Fibroblast of skin of right biceps (primary cell): ENCODE measurements at regions not wholly inside any gene's neighbourhood (a gene's known extent, or its start where the extent isn't known, plus 50 kb on each side); places are given as distances from the start of the nearest gene placed in this dataset.
"Not testable (repeated sequence)": the region's sequence is repeated elsewhere in the genome, so short reads cannot be mapped to it uniquely, and the experiment has no call there.

Source experiments
- DNase-seq: peaks from one replicate; pipeline ENCODE4 v3.0.0-alpha.2; 2013

DNA sequence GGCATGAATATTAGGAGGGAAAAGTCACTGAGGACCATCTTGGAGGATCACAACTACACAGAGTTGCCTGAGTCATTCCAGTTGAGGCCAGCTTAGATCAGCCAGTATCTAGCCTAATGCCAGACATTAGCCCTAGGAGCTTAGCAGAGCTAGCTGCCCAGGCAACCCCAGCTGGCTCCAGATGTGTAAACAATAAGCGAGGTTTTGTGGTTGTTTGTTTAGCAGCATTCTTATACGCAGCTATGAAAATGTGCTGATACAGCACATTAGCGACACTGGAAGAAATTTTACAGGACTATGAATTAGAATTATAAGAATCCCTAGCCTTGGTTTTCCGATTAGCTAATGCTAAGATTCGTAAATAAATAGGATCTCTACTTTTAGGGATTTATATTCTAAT, 59.3 kb downstream of the BTBD3 start:
- no peak for DNase-seq

DNA sequence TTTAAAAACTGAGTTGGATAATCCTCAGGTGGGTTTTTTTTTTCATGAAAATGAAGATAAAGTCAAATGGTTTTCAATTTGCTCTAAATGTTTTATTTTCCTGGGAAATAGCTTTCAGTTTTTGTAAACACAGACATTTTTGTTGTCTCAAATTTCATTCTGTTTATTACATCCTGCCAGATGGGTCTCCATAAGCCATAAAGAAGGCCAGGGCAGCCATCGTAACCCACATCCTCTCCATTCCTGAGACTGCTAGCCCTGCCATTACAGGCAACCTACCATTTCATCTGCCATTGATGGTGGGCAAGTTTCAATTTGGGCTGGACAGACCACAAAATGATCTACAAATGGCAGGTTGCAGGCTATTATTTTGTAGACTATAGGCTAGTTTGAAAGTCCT, 60.8 kb downstream of the BTBD3 start:
- DNase-seq = no peak

DNA sequence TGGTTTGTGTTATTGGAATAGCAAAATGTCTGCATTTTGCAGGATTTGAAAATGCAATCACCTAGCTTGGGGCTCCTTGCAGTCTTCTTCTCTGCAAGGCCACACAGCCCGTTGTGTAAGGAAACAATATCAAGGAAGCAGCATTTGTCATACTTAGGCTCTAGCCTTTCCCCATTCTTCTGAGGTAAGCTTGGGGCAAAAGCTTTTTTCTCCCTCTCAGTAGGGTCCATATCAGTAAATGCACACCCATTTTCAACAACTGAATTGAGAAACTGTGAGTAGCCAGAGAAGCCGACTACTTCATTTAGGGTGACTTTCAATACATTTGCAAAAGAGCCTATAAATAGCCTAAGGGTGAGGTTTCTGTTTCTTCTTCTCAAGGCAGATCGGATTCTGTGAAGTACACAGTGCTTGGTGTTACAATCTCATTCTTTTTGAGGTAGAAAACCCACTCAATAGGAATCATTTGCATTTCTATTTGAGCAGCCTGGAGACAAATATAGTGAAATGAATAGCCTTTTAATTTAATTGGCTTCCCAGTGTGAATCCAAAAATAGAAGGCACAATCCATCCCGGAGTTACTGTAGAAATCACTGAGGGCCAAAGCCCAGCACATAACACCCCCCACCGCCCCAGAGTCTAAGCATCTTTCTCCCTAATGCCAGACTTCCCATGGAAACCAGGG, 61.8 kb downstream of the BTBD3 start:
- DNase-seq = no peak

DNA sequence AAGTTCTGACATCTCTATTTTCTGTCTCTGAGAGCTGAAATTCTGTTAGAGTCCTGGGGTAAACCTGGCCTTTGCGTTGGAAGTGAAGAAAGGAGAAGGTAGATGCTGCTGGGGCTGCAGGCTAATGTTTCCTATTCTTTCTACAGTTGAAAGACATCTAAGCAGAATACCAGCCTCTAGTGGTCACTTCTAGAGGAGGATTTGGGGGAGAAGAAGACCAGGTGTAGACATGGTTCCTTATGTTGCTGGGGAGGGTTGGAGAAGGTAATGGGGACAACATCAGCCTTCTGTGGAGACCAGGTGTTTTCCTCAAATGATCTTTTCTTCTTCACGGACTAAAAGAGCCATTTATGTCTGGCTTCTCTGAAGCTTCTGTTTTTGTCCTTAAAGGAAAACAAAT, 62.6 kb downstream of the BTBD3 start:
- no peak for DNase-seq

DNA sequence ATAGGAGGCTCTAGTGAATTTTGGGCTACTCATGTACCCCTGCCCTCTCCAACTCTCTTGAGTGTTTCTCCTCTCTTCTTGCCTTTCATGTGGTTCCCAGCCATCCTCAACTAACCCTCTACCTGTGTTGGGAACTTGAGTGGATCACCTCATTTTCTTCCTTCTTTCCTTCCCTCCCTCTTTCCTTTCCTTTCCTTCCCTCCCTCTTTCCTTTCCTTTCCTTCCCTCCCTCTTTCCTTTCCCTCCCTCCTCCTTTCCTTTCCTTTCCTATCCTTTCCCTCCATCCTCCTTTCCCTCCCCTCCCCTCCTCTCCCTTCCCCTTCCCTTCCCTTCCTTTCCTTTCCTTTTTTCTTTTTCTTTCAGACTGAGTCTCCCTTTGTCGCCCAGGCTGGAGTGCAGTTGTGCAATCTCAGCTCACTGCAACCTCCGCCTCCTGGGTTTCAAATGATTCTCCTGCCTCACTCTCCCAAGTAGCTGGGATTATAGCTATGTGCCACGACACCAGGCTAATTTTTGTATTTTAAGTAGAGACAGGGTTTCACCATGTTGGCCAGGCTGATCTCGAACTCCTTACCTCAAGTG, 63.8 kb downstream of the BTBD3 start:
- DNase-seq = no peak

DNA sequence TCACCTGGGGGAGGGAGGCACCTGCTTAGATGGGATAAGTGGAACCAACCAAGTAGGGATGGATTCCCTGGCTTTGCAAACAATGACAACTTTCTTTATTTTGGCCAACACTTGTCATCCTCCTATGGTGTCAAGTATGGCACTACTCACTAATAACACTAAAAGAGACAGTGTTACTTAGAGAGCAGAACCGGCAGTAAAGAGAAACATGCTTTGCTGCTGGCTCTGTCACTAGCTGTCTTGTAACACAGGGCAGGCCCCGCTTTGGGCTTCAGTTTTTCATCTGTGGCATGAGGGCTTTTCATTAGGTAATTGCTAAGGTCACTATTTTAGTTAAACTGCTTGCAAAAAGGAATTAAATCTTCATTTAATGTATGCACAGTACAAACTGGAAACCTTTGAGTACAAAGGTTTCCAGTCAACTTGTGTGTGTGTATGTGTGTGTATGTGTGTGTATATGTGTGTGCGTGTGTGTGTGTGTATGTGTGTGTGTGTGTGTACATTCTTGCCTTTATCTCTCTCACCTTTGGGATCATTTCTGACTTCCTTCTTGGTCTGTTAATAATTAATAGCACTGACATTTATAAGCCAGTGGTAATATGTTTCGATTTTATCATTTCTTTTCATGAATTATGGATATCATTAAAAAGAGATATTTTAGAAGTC, 64.7 kb downstream of the BTBD3 start:
- DNase-seq = no peak

DNA sequence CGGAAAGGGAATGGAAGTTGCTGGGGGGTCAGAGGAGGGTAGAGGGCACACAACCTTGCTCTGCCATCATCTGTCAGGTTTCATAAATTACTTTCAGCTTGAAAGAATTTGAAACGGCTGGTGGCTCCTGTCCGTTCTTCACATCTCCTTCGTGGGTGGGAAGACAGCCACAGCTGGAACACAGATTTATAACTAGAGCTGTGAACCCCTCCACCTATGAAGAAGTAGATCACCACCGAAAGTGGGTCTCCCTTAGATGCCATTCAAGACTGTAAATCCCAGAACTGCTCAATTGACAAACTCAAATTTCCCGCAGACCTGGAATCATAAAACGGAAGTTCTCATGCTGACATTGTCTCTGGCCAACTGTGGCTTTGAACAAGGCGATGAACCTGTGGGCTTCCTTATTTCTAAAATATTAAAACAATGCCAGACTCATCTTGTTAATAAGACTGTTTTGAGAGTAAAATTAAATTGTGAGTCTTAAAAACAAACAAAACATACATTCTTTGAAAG, 65.3 kb downstream of the BTBD3 start:
- DNase-seq = no peak

DNA sequence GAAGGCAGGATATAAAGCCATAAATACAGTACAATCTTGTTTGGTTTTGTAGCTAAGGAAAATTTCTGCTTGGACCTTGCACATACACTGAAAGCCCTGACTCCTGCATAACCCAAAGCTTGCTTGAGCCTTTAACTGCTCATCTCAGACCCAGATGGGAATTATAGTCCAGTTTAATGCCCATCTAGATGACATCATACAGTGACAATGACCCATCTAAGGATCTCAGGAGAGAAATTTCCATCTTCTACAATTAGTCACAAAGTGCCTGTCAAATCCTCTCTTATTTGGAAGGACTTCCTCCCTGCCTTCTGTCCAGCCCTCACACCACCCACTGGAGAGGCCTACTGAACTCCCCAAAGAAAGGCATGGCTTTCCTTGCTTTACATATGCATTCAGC, 69.3 kb downstream of the BTBD3 start:
- no peak for DNase-seq

DNA sequence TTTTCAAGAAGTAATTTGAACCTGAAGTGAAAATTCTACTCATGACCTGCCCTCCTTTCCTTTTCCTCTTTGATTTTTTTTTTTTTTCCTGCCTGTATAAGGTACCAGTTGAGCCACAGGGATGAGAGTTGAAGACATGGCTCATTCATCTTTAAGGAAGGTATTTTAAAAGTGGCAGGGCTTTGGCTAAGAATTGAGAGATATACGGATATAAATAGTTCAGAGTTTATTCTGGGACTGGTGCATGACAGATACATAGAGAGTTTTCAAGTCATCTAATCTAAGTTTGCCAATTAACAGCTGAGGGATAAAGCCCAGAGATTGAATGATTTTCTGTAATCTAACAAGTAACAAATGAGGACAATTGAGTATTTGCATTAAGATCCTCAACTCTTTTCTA, 69.8 kb downstream of the BTBD3 start:
- no peak for DNase-seq

DNA sequence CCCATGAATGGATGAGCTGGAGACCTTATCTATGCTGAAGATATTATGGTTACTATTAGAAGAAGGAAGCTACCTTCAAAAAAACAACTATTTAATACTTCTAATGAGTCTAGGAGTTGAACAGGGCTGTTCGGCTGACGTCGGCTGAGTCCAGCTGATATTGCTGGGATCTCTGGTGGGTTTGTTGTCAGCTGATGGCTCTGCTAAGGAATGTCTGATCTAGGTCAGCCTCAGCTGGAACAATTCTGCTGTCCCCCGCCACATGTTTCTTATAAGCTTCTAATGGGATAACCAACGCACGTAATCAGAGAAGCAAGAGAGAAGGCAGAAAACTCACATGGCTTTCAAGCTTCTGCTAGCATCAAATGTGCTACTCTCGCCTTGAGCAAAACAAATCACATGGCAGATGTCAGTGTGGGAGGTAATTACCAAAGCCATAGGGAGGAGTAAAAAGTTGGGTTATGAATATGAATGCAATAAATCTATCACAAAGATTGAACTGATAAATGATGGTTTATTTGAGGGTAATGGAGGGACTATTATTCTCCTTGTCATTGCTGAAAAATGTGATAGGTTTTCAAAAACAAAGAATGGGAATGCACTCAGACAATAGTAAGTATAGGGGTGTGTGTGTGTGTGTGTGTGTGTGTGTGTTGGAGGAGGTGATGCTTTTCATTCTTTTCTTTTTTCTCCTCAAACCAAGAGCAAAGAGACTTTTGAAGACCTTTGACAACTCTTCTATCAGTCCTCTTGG, 71.5 kb downstream of the BTBD3 start:
- DNase-seq = no peak

DNA sequence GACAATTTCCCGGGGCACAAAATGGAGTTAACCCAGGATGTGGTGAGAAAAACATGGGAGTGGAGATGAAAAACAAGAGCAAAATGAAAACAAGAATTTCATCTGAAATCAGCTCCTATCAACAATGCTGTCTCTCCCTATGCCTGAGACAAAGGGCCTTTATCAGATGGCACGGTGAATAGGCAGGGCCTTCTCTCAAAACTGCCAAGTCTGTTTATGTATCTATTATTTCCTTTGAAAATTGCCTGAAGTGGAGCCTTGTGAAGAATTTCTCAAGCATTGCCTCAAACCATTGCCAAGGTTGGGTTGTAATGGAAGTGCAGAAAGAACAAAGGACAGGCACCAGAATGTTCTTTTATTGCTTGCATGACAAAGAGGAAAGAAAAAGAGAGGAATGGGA, 74.7 kb downstream of the BTBD3 start:
- no peak for DNase-seq

DNA sequence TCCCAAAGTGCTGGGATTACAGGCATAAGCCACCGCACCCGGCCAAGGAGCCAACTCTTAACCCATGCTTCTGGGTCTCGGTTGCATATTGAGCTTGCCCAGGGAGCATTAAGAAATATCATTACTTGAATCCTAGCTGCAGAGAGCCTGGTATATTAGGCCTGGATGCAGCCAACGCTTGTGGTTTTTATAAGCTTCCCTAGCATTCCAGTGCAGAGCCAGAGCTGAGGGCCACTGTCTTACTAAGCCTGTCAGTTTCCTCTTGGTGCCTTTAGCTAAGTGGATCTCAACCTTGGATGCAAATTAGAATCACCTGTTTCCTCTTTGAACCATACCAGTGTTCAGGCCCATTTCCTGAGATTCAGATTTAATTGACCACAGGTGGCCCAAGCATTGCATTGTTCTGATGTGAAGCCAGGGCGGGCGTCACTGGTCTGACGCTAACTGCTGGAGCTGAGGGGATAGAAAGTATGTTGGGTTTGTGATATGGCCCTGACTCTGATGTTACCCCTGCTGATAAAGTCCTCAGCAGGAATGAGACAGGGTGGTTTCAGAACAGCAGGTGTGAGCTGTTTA, 76.3 kb downstream of the BTBD3 start:
- peak; percentile 71 for DNase-seq

DNA sequence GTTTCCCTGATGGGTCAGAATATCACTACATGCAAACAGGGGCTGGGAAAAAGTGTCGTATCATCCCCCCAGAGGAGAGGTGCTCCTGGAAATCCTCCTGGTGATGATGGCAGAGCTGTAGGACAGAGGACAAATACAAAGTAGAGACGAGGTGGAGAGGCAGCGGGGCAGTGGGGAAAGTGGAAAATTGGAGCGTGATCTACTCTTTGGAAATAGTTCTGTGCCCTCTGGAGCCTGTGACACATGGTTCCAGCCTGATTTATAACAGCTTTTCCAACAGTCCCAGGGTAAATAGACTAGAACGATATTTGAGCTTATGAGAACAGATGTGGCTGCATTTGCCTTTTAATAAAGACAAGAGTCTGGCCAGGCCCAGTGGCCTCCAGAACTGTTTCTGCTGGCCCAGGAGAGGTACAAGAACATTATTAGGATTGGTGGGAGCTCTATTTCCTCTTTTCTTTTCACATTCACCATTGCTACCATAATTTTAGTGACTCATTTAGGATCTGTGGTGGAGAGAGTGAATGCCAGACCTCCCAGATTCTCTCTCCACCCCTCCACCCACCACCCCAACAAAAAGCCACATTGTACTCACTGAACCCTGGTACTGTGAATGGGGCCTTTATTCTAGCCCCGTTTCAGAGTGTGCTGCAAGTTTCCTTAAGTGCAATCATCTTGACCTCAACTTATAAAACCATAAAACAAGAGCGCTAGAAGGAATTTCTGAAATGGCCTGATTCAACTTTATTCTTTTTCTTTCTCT, 78.3 kb downstream of the BTBD3 start:
- peak; percentile 39 for DNase-seq

DNA sequence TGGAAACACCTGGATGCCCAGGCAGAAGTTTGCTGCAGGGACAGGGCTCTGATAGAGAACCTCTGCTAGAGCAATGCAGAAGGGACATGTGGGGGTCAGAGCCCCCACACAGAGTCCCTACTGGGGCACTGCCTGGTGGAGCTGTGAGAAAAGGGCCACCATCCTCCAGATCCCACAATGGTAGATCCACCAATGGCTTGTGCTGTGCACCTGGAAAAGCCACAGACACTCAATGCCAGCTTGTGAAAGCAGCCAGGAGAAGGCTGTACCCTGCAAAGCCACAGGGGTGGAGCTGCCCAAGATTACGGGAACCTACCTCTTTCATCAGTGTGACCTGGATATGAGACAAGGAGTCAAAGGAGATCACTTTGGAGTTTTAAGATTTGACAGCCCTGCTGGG, 87.1 kb downstream of the BTBD3 start:
- DNase-seq = not testable (repeated sequence)

DNA sequence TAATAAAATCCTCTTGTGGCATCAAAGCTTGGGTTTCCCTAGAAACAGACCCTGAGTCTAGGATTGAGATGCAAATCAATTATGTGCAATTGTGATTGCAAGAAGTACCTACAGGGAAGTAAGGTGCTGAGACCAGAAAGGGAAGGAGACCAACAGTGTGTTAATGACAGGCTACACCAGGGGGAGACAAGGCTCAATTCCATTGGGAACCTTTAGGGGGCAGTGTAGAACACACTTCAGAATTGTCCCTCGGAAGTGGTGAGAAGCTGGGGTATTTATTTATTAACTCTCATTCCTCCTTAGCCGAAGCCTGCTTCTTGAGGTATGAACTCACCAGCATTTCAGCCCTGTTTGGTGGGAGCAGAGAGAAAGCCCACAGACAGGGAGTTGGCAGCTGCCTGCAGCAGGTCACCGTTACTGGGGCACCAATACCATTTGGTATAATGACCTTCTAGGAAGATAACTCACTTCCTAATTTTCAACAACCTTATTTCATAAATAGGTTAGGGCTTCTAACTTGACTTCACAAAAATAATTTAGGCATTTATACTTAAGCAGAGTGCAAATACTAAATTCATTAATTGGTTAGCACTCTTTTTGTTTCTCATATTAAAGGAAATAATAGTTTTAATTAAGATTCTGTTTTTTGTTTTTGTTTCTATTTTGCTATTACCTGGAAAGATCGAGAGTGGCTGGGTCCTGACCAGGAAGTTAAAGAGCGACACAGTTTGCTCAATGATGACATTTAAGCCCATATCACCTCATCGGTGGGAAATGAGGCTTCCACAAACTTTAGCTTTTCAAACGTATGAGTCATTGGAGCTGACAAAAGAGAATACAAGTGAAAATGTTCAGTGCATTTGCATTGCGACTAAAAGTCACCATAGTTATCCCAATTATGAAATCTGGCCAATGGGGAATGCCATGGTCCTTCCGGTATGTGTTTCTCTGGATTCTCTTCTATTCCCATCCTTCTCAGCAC, 94.8 kb downstream of the BTBD3 start:
- DNase-seq = peak; percentile 51

DNA sequence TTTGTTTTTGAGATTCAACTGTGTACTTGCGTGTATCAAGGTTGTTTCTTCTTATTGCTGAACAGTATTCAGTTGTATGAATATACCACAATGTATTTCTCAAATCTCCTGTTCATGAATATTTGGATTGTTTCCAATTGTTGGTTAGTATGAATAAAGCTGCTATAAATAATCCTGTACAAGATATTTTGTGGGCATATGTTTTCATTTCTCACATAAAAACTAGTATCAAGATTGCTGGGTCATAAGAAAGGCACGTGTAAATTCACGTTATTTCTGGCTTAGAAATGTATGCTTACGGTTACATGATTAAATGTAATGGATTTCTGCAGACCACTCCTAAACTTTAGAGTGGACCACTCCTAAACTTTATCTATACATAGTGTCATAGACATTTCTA, 96.6 kb downstream of the BTBD3 start:
- DNase-seq = peak; percentile 68

DNA sequence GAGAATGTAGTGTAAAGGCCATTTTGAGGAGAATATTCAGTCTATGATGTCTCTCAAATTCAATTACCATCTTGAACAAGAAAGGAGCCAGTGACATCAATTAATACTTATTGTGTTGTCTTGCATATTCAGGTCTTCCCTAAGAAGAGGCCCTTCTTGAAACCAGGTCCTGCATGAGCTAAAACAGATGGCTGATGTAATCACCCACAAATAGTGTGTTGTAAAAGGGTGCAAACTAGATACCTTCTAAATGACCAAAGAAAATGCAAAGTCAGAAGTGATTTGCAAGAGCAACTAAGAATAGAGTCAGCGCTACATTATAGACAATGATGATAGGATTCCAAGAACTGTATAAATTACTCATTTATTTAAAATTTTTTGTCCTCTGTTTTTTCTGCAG, 97.0 kb downstream of the BTBD3 start:
- peak; percentile 43 for DNase-seq

DNA sequence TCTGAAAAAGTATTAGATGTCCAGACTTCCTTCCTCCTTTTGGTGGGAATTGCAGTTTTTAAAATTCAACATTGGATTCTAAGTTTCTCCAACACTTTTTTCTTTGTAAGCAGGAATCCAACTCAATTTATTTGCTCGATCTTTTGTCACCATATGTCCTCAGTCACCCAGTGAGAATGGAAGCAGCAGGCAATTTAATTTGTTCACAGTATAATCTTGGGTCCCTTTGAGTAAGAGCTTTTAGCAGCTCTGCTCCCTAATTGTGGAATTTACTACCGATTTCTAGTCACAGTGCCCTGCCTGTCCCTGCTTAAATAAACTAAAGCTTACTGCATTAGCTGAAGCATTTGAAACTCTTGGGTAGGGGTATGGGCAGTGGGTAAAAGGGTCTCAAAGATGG, 98.6 kb downstream of the BTBD3 start:
- DNase-seq = no peak

DNA sequence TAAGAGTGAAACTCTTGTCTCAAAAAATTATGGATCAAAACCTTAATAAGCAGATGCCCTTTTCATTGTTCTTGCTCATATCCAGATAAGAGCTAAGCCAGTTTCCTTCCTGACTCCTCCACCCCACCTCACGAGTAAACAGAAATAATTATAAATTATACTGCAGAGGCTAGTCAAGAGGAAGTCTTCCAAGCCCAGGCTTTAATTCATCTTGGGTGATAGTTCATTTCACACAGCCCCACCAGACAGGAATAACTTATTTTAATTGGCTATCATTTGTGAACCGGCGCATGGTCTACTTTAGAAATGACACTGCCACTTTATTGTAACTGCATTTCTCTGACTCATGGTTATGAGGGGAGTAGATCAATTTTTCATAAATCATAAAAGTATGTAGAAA, 102.0 kb downstream of the BTBD3 start:
- DNase-seq = no peak

DNA sequence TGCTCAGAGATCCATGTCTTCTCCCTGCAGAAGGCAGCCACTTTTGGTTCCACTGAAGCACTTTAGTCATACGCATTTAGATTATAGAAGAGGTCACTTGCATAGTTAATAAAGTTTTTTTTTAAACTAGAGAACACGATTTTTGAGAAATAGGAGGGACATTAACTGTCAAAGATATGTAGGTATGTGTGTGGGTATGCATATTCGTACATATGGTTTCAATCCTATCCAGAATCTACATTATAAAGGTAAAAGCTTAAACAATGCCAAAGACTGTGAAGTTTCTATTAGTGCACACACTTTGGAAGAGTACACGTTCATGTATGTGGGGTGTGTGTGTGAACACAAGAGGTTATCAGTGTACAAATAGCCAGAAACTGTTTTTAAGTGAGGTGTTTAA, 103.2 kb downstream of the BTBD3 start:
- no peak for DNase-seq

DNA sequence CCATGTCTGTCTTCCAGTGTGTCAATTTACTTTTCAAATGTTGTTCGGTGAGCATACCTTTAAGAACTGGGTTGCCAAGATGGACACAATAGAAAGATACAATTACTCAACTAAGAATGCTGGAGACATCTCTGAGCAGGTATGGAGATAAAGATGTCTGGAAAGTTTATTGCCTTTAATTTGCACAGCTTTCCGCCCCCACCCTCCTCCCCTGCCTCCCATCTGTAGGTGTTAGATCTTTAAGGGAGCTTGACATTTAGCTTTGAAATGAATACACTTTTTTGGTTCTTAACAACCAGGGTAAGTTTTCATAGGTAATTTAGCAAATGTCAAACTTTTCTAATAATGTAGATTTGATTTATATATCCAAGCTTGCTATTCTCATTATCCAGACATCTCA, 104.4 kb downstream of the BTBD3 start:
- DNase-seq = no peak
